ENCODE measurements at regions not wholly inside any gene's neighbourhood (a gene's known extent, or its start where the extent isn't known, plus 50 kb on each side); places are given as distances from the start of the nearest gene placed in this dataset.
"Not testable (repeated sequence)": the region's sequence is repeated elsewhere in the genome, so short reads cannot be mapped to it uniquely, and the experiment has no call there.

DNA sequence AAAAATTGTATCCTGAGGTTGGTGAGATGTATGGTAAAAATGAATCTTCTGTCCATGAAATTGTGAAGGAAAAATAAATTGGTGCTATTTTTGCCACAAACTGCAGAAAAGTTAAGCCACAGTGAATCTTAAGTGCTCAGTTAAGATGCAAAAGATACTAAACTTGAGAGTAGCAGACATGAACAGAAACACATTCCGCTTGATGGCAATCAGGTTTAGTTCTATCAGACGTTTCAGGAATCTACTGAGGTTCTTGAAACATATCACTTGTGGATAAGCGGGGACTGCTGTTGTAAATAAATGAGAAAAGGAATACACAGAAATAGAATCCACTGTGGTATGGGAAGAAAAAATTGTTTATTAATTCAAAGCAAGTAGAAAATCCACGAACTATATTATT lies 311.2 kb upstream of the PRR16 start:
- no peak for TF ChIP-seq POLR2A (IDR thresholded peaks at IDR 0.05; ENCODE audit: low read length)
- no peak for TF ChIP-seq GATA1 (IDR thresholded peaks at IDR 0.05; ENCODE audit: low read depth, low read length)

DNA sequence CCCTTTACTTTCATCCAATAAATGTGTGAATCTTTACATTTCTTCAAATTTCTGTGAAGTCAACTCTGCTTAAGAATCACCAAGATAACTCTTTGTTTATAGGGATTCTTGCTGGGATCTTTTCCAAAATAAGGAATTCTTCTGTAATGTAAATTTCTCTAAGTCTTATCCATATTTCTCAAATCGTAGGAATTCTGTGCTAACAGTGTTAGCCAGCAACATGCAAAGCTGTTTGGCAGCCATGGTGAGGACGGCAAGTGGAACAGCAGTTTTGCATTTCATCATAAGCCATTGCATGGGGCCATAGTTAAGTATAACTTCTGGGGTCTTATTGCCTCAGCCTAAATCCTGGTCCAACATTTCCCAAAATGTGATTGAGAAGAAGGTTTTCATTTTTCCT lies 310.5 kb upstream of the PRR16 start:
- no peak for DNase-seq
- TF ChIP-seq GATA1 (IDR thresholded peaks at IDR 0.05; ENCODE audit: low read depth, low read length) (no peak), POLR2A (IDR thresholded peaks at IDR 0.05; ENCODE audit: low read length) (no peak)

More for the DNA sequence above, 311.2 kb upstream of the PRR16 start:
- DNase-seq = no peak

DNA sequence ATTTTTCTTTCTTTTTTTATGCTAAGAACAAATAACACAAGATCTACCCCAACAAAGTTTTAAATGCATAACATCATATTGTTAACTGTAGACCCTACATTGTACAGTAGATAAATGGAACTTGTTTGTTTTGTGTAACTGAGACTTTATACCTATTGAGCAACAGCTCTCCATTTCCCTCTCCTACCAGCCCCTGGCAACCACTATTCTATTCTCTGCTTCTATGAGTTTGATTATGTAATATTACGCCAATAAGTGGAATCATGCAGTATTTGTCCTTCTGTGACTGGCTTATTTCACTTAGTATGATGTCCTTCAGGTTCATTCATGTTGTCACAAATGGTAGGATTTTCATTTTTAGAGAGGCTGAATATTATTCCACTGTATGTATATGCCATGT lies 308.2 kb upstream of the PRR16 start:
- TF ChIP-seq GATA1 (IDR thresholded peaks at IDR 0.05; ENCODE audit: low read depth, low read length) (no peak), POLR2A (IDR thresholded peaks at IDR 0.05; ENCODE audit: low read length) (no peak)
- no peak for DNase-seq

DNA sequence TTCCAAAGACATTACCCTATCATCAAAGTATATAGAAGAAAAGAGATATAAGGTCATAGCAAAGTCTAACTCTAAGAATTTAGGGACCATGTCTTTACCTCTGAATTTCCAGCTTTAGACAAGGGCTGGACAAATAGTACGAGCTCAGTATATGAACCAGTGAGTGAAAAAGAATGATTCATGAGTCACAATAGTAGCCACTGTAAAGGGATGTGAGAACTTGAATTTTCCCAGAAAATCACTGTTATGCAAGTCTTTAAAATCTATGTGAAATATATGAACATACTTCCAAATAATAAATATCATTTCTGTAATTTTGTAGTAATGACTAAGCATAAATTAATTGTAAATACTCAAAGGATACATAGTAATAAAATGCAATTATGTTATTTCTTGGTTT lies 305.9 kb upstream of the PRR16 start:
- TF ChIP-seq GATA1 (IDR thresholded peaks at IDR 0.05; ENCODE audit: low read depth, low read length) = no peak
- no peak for TF ChIP-seq POLR2A (IDR thresholded peaks at IDR 0.05; ENCODE audit: low read length)
- DNase-seq = no peak

DNA sequence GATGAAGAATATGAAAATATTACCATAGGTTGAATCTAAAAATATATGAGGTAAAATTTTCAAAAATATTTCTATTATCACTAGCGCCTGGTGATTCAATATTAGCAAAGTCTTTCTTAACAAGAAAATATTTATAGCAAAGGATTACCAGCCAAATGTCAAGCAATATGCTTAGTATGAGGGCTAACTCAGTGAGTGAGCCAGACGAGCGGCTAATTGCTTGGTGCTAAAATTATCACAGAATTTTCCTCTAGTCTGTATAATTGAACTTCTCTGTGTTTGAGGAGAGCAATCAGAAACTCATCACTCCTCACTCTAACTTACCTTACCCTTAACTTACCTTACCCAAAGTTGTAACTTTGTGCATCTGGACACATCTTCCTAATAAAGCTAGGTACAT lies 304.9 kb upstream of the PRR16 start:
- TF ChIP-seq POLR2A (IDR thresholded peaks at IDR 0.05; ENCODE audit: low read length) (no peak), GATA1 (IDR thresholded peaks at IDR 0.05; ENCODE audit: low read depth, low read length) (no peak)
- no peak for DNase-seq

DNA sequence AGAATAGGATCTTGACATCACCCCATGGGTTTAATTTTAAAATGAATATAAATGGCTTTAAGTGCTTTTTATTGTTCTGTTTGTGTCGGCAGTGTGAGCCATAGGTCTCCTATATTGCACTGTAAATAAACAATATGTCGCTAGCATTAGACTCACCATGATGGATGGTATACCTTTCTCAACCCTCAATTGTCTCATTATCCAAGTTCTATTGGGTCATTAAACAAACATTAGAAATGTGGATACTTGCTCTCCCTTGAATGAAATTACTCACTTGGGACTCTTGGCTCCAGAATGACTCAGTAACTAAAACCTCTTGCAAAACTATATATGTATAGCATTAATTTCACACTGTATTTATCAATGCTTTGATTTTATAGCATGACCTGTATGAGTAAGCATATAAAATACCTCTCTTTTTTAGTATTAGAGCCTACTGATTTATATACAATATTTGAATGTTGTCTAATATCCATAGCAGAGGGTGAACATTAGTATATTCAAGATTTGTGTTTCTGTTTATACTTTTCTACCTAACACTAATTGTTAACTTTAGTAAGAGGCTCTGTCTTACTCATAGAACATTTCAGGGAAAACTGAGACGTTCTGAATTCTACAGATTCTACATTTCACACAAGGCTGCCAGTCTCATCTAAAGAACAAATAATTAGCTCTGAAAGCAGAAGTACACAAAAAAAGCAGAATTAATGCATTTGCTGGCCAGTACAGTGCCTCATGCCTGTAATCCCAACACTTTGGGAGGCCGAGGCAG lies 303.8 kb upstream of the PRR16 start:
- TF ChIP-seq GATA1 (IDR thresholded peaks at IDR 0.05; ENCODE audit: low read depth, low read length) (no peak), POLR2A (IDR thresholded peaks at IDR 0.05; ENCODE audit: low read length) (no peak)
- no peak for DNase-seq

DNA sequence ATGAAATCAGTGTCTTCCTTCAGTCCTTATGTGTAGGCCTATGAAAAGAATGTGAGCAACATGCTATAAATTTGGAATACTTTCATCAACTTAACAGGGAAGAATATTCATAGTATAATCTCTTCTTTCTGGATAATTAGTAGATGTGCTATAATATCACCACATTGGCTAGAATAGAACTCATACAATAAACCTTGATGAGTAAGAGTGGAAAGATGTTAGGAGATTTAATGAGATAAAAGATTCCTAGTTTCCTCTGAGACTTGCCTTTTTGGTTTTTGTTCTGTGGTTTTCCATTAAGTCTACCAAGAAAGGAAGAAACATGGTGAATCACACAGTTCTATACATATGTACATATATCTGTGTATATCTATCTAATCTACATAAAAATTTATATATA lies 301.8 kb upstream of the PRR16 start:
- no peak for DNase-seq
- TF ChIP-seq GATA1 (IDR thresholded peaks at IDR 0.05; ENCODE audit: low read depth, low read length) (no peak), POLR2A (IDR thresholded peaks at IDR 0.05; ENCODE audit: low read length) (no peak)

DNA sequence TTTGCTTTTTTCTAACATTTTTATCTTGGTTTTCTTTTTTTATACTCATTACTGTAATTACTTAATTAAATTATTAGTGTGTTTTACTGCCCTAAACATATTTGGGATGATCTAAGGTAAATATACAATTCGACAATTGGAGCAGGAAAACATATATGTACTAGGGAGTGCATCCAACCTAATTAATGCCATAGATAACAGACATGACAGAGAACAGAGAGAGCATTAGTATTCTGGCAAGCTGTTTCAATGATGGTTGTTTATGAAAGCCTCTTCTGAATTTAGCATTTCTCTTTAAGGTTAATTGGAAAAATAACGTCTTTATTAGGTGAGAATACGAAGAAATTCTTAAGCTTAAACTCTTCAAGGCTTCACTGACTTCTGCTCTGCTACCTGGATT lies 300.1 kb upstream of the PRR16 start:
- TF ChIP-seq POLR2A (IDR thresholded peaks at IDR 0.05; ENCODE audit: low read length) (no peak), GATA1 (IDR thresholded peaks at IDR 0.05; ENCODE audit: low read depth, low read length) (no peak)
- DNase-seq = no peak

DNA sequence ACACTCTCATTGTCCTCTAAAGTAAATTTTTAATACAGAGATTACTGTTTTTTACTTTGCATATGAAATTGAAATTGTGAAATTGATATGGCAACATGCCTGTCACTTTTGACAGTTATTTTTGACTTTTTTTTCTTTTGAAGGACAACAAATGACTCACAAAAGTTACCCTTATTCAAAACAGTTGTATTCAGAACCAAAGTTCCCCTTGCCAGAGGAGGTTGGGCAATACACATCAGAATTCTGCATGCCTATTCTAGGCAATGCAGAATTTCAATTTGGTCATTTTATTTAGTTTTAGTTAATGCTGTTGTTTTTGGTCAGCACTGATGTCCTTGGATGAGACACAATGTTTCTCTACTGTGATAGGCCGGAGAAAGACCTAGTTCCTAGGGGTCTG lies 299.1 kb upstream of the PRR16 start:
- no peak for DNase-seq

DNA sequence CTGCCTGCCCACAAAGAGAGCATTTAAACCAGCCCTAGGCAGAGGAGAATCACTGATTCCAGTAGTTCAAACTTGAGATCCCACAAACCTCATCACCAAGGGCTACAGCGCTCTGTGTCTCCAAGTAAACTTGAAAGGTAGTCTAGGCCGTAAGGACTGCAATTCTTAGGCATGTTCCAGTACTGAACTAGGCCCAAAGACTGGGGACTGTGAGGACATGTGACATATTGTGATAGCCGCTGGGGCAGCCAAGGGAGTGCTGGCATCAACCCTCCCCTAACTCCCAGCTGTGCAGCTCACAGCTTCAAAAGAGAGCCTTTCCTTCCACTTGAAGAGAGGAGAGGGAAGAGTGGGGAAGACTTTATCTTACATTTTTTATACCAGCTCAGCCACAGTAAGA lies 291.0 kb upstream of the PRR16 start:
- TF ChIP-seq POLR2A (IDR thresholded peaks at IDR 0.05; ENCODE audit: low read length) (no peak), GATA1 (IDR thresholded peaks at IDR 0.05; ENCODE audit: low read depth, low read length) (no peak)
- no peak for DNase-seq

More for the DNA sequence above, 299.1 kb upstream of the PRR16 start:
- TF ChIP-seq GATA1 (IDR thresholded peaks at IDR 0.05; ENCODE audit: low read depth, low read length) = no peak
- TF ChIP-seq POLR2A (IDR thresholded peaks at IDR 0.05; ENCODE audit: low read length) = no peak

DNA sequence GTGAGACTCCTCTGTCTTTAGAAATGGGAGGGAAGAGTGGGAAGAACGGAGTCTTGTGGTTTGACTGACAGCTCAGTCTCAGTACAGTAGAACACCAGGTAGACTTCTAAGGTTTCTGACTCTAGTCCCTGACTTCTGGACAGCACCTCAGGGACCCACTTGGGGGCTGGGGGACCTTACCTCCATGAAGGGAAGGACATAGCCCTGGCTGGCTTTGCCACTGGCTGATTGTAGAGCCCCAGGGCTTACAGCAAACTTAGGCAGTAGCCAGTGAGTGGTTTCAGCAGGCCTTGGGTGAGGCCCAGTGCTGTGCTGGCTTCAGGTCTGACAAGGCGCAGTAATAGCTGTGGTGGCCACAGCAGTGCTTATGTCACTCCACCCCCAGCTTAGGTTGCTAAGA lies 290.0 kb upstream of the PRR16 start:
- no peak for DNase-seq
- TF ChIP-seq GATA1 (IDR thresholded peaks at IDR 0.05; ENCODE audit: low read depth, low read length) = no peak
- no peak for TF ChIP-seq POLR2A (IDR thresholded peaks at IDR 0.05; ENCODE audit: low read length)

DNA sequence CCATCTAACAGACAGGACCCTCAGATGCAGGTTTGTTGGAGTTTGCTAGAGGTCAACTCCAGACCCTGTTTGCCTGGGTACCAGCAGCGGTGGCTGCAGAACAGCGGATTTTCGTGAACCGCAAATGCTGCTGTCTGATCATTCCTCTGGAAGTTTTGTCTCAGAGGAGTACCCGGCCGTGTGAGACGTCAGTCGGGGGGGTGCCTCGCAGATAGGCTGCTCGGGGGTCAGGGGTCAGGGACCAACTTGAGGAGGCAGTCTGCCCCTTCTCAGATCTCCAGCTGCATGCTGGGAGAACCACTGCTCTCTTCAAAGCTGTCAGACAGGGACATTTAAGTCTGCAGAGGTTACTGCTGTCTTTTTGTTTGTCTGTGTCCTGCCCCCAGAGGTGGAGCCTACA lies 282.9 kb upstream of the PRR16 start:
- not testable (repeated sequence) for DNase-seq

DNA sequence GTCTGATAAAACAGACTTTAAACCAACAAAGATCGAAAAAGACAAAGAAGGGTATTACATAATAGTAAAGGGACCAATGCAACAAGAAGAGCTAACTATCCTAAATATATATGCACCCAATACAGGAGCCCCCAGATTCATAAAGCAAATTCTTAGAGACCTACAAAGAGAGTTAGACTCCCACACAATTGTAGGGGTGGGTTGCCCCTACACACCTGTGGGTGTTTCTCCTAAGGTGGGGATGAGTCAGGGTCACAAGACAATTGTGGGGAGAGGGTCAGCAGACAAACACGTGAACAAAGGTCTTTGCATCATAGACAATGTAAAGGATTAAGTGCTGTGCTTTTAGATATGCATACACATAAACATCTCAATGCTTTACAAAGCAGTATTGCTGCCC lies 269.4 kb upstream of the PRR16 start:
- not testable (repeated sequence) for DNase-seq

DNA sequence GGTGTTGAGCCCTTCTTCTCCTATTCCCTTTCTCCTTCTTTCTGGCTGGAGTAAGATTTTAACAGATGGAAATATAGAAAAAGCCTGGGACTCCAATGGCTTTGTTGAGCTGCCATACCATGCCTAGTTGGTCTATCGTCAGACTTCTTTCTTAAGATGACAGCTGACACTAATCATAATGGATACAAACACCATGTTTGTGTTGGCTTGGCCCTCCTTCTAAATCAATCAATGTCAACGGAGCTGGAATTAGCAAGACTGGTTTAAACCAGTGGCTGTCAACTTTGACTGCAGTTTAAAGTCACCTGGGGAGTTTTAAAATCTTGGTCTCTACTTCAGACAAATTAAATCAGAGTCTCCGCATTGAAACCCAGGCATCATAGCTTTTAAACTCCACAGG lies 264.5 kb upstream of the PRR16 start:
- TF ChIP-seq GATA1 (IDR thresholded peaks at IDR 0.05; ENCODE audit: low read depth, low read length) (no peak), POLR2A (IDR thresholded peaks at IDR 0.05; ENCODE audit: low read length) (no peak)
- no peak for DNase-seq

DNA sequence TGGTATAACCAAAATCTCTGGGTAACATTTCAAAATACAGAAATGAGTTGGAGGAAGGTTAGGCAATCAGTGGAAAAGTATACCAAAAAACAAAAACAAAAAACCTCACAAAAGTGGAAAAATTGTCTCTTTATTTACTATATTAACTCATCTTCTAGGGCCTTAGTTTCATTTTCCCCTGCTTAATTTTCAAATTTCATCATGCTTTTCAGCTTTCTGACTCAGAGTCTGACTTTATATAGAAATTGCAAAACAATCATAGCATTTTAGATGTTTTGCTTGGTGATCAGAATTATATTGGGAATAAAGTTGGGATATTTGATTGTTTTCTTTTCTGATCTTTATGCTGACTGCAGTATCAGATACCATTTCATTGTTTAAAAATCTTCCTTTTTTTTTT lies 257.0 kb upstream of the PRR16 start:
- DNase-seq = no peak
- no peak for TF ChIP-seq GATA1 (IDR thresholded peaks at IDR 0.05; ENCODE audit: low read depth, low read length)
- no peak for TF ChIP-seq POLR2A (IDR thresholded peaks at IDR 0.05; ENCODE audit: low read length)

DNA sequence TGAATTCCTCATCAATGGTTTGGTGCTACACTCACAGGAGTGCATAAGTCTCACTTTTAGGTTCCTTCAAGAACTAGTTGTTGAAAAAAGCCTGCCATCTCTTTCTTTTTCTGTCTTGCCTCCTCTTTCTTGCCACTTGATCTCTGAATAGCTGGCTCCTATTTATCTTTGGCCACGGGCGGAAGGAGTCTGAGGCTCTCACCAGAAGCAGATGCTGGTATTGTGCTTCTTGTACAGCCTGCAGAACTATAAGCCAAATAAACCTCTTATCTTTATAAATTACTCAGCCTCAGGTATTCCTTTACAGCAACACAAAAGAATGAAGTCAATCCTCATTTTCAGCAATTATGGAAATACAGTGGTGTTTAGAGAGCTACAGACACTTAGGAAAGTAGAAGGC lies 247.1 kb upstream of the PRR16 start:
- DNase-seq = no peak
- TF ChIP-seq POLR2A (IDR thresholded peaks at IDR 0.05; ENCODE audit: low read length) (no peak), GATA1 (IDR thresholded peaks at IDR 0.05; ENCODE audit: low read depth, low read length) (no peak)

Measured in erythroblast (primary cell).